ENCODE measurements at regions not wholly inside any gene's neighbourhood (a gene's known extent, or its start where the extent isn't known, plus 50 kb on each side); places are given as distances from the start of the nearest gene placed in this dataset.

DNA sequence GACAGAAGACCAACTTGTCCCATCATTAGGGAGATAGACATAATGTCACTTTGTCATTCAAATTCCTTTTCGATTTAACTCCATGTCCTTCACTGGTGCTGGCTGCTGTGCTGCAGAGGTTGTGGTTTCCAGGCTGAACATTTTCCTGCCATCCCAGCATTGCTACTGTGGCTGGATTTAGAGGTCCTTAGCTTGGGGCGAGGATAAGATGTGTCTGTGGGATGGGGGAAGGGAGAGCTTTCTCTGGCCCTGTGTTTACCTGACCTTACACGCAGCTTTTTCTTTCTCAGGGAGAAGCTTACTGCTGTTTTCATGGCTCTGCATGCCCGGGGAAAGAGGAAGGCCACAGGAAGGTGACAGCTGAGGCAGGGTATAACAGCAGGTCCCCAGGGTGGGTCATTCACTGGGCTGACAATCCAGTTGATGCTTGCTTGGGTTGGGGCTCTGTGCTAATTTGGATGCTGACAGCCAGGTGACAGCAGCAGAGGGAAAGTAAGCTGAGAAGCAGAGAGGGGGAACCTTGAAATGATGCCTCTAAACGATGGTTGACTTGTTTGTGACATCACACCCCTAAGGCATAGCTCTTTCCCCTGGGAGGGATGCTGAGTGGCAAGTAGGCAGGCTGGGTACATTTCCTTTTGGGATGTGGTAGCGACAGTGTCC is 326.9 kb upstream of the CTNNB1 start:
- TF ChIP-seq TAF1 (IDR thresholded peaks at IDR 0.05; ENCODE audit: borderline replicate concordance, insufficient read depth, low read length) (no peak), POLR2AphosphoS5 (IDR thresholded peaks at IDR 0.05; ENCODE audit: low read depth, low read length) (no peak)
- TF ChIP-seq, protein P1, sequence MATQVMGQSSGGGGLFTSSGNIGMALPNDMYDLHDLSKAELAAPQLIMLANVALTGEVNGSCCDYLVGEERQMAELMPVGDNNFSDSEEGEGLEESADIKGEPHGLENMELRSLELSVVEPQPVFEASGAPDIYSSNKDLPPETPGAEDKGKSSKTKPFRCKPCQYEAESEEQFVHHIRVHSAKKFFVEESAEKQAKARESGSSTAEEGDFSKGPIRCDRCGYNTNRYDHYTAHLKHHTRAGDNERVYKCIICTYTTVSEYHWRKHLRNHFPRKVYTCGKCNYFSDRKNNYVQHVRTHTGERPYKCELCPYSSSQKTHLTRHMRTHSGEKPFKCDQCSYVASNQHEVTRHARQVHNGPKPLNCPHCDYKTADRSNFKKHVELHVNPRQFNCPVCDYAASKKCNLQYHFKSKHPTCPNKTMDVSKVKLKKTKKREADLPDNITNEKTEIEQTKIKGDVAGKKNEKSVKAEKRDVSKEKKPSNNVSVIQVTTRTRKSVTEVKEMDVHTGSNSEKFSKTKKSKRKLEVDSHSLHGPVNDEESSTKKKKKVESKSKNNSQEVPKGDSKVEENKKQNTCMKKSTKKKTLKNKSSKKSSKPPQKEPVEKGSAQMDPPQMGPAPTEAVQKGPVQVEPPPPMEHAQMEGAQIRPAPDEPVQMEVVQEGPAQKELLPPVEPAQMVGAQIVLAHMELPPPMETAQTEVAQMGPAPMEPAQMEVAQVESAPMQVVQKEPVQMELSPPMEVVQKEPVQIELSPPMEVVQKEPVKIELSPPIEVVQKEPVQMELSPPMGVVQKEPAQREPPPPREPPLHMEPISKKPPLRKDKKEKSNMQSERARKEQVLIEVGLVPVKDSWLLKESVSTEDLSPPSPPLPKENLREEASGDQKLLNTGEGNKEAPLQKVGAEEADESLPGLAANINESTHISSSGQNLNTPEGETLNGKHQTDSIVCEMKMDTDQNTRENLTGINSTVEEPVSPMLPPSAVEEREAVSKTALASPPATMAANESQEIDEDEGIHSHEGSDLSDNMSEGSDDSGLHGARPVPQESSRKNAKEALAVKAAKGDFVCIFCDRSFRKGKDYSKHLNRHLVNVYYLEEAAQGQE (IDR thresholded peaks at IDR 0.05; ENCODE audit: insufficient read depth in 1 of 2, low read depth in 2 of 2, low read length in 2 of 2) = no peak

Measured in PFSK-1 (cell line).